Ishikawa (cell line): ENCODE measurements at regions not wholly inside any gene's neighbourhood (a gene's known extent, or its start where the extent isn't known, plus 50 kb on each side); places are given as distances from the start of the nearest gene placed in this dataset.

ENCODE experiments used
- CEBPB ChIP-seq: IDR thresholded peaks from 2 replicates; pipeline ENCODE4 v1.6.1; 2012
- CREB1 ChIP-seq: IDR thresholded peaks from 2 replicates; pipeline ENCODE4 v1.6.1; 2012; ENCODE audit warnings: low read depth
- EGR1 ChIP-seq: IDR thresholded peaks from 2 replicates; pipeline ENCODE4 v1.6.1; 2012
- EP300 ChIP-seq: IDR thresholded peaks from 2 replicates; pipeline ENCODE4 v1.6.1; 2012; ENCODE audit warnings: borderline replicate concordance
- FOXM1 ChIP-seq: IDR thresholded peaks from 2 replicates; pipeline ENCODE4 v1.6.1; 2012; ENCODE audit warnings: low read depth, borderline replicate concordance
- MAX ChIP-seq: IDR thresholded peaks from 2 replicates; pipeline ENCODE4 v1.6.1; 2012
- NFIC ChIP-seq: IDR thresholded peaks from 2 replicates; pipeline ENCODE4 v1.6.1; 2012
- RAD21 ChIP-seq: IDR thresholded peaks from 2 replicates; pipeline ENCODE4 v1.6.1; 2012; ENCODE audit warnings: low read depth
- TAF1 ChIP-seq: IDR thresholded peaks from 2 replicates; pipeline ENCODE4 v1.6.1; 2012; ENCODE audit warnings: low read depth, mild to moderate bottlenecking
- TCF12 ChIP-seq: IDR thresholded peaks from 2 replicates; pipeline ENCODE4 v1.6.1; 2012; ENCODE audit warnings: low read depth
- YY1 ChIP-seq: IDR thresholded peaks from 2 replicates; pipeline ENCODE4 v1.6.1; 2012; ENCODE audit warnings: low read depth
- ZBTB7A ChIP-seq: IDR thresholded peaks from 2 replicates; pipeline ENCODE4 v1.6.1; 2012; ENCODE audit warnings: low read depth
- TF ChIP-seq, protein P1 (sequence below): IDR thresholded peaks from 2 replicates; pipeline ENCODE4 v1.6.1; 2012; ENCODE audit warnings: low read depth, mild to moderate bottlenecking
- TF ChIP-seq, protein P2 (sequence below): IDR thresholded peaks from 2 replicates; pipeline ENCODE4 v1.6.1; 2012

GRCh38 chr11:112363527-112363926, 102.9 kb upstream of the PLET1 start:
- no peak for TF ChIP-seq ZBTB7A
- TF ChIP-seq EGR1 = no peak
- no peak for TF ChIP-seq RAD21
- TF ChIP-seq EP300 = no peak
- no peak for TF ChIP-seq TAF1
- no peak for TF ChIP-seq MAX
- TF ChIP-seq, protein P1, sequence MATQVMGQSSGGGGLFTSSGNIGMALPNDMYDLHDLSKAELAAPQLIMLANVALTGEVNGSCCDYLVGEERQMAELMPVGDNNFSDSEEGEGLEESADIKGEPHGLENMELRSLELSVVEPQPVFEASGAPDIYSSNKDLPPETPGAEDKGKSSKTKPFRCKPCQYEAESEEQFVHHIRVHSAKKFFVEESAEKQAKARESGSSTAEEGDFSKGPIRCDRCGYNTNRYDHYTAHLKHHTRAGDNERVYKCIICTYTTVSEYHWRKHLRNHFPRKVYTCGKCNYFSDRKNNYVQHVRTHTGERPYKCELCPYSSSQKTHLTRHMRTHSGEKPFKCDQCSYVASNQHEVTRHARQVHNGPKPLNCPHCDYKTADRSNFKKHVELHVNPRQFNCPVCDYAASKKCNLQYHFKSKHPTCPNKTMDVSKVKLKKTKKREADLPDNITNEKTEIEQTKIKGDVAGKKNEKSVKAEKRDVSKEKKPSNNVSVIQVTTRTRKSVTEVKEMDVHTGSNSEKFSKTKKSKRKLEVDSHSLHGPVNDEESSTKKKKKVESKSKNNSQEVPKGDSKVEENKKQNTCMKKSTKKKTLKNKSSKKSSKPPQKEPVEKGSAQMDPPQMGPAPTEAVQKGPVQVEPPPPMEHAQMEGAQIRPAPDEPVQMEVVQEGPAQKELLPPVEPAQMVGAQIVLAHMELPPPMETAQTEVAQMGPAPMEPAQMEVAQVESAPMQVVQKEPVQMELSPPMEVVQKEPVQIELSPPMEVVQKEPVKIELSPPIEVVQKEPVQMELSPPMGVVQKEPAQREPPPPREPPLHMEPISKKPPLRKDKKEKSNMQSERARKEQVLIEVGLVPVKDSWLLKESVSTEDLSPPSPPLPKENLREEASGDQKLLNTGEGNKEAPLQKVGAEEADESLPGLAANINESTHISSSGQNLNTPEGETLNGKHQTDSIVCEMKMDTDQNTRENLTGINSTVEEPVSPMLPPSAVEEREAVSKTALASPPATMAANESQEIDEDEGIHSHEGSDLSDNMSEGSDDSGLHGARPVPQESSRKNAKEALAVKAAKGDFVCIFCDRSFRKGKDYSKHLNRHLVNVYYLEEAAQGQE = no peak
- no peak for TF ChIP-seq FOXM1
- no peak for TF ChIP-seq CREB1
- no peak for TF ChIP-seq CEBPB
- TF ChIP-seq YY1 = no peak
- TF ChIP-seq, protein P2, sequence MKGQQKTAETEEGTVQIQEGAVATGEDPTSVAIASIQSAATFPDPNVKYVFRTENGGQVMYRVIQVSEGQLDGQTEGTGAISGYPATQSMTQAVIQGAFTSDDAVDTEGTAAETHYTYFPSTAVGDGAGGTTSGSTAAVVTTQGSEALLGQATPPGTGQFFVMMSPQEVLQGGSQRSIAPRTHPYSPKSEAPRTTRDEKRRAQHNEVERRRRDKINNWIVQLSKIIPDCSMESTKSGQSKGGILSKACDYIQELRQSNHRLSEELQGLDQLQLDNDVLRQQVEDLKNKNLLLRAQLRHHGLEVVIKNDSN = no peak
- no peak for TF ChIP-seq TCF12
- no peak for TF ChIP-seq NFIC
